ENCODE measurements at regions not wholly inside any gene's neighbourhood (a gene's known extent, or its start where the extent isn't known, plus 50 kb on each side); places are given as distances from the start of the nearest gene placed in this dataset.

DNA sequence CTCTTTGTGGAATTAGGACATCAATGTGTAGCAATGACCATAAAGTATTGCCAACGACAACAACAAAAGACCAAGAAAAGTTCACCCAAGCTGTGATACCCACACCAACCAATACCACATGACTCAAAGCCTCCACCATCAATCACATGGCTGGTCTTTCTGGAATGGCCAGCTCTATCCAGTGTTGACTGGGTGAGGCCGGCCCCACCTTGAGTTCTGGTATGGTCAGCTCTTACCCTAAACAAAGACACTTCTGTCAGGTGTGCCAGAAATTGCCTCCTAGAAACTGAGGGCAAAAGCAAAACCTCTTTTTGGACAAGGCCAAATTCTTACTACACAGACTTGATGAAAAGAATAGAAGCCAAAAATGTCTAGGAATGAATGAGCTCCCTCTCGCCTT lies 331.5 kb downstream of the ZNF608 start:
- Histone ChIP-seq H4K5ac (ENCODE audit: insufficient read length, low read depth, low read length) (no peak overlapping the region), H3K56ac (replicated peaks; ENCODE audit: insufficient read length, low read depth, low read length) (no peak overlapping the region), H3K23ac (ENCODE audit: insufficient read length) (no peak overlapping the region), H3K27ac (ENCODE audit: low read depth, low read length) (no peak overlapping the region), H3K79me1 (ENCODE audit: low read depth, low read length) (no peaks in the 10 kb centered on the region), H3K23me2 (ENCODE audit: low read depth, low read length) (no peaks in the 10 kb centered on the region; the same call in 1 of the 2 replicates), H3K79me2 (ENCODE audit: control insufficient read depth in 1 of 2, insufficient read depth in 2 of 2, low read length in 2 of 2) (no peaks in the 10 kb centered on the region), H2AK5ac (ENCODE audit: low read depth, low read length) (no peak overlapping the region), H2BK20ac (ENCODE audit: low read length) (0 out of 2 replicates have a peak overlapping the region, but pooled peaks have one; percentile 35), H3K4me3 (ENCODE audit: extremely low read depth in 1 of 4, insufficient read depth in 2 of 4, low read depth in 3 of 4, low read length in 4 of 4) (no peak overlapping the region), H2BK5ac (ENCODE audit: low read depth, low read length) (no peak overlapping the region), H3K4me2 (ENCODE audit: insufficient read depth in 1 of 2, low read depth in 2 of 2, low read length in 2 of 2) (no peak overlapping the region), H3K9me3 (ENCODE audit: insufficient read depth in 2 of 2, low read depth in 1 of 2, low read length in 1 of 2) (no peaks in the 10 kb centered on the region), H2AFZ (ENCODE audit: low read length) (no peak overlapping the region), H3K36me3 (ENCODE audit: control insufficient read depth in 2 of 4, insufficient read depth in 4 of 4, low read length in 3 of 4) (no peaks in the 10 kb centered on the region), H3K18ac (ENCODE audit: extremely low read depth, low read length) (no peak overlapping the region), H3K9ac (replicated peaks in 1 of 4; ENCODE audit: extremely low read depth in 1 of 4, low read depth in 3 of 4, low read length in 3 of 4) (no peak overlapping the region), H2BK120ac (replicated peaks; ENCODE audit: low read depth, low read length) (no peak overlapping the region), H3K27me3 (replicated peaks in 1 of 4; ENCODE audit: control insufficient read depth in 3 of 4, extremely low read depth in 1 of 4, insufficient read depth in 3 of 4, low read length in 3 of 4) (no peaks in the 10 kb centered on the region), H2BK15ac (ENCODE audit: low read length) (no peak overlapping the region), H3K4ac (replicated peaks; ENCODE audit: insufficient read length, low read depth, low read length) (no peak overlapping the region), H3K4me1 (replicated peaks in 1 of 4; ENCODE audit: control insufficient read depth in 3 of 4, insufficient read depth in 4 of 4, low read length in 3 of 4) (no peaks in the 10 kb centered on the region), H2BK12ac (ENCODE audit: low read depth, low read length) (no peak overlapping the region; the same call in 1 of the 2 replicates), H4K8ac (ENCODE audit: extremely low read depth, insufficient read depth, low read length) (no peak overlapping the region), H4K91ac (replicated peaks; ENCODE audit: insufficient read length, low read length) (no peak overlapping the region), H4K20me1 (replicated peaks in 1 of 2; ENCODE audit: control insufficient read depth in 1 of 2, insufficient read depth in 2 of 2, low read length in 2 of 2) (no peaks in the 10 kb centered on the region), H3K14ac (ENCODE audit: insufficient read length) (no peak overlapping the region)
- no peak for FAIRE-seq
- ChIA-PET CTCF (ENCODE audit: partially characterized antibody) (no interaction called here), POLR2A (ENCODE audit: partially characterized antibody) (no interaction called here)
- WGBS, 2 experiments (ENCODE audit: extremely low coverage in 1 of 2, insufficient coverage in 1 of 2, insufficient read length in 1 of 2, insufficient replicate concordance in 2 of 2, low coverage in 1 of 2, low lambda C conversion rate in 2 of 2, missing lambda C conversion rate in 1 of 2) = 92% methylated on average over 3 of the region's 3 CpGs; no CpG with 5 or more reads in 1 of the 2 experiments
- no peak for TF ChIP-seq POLR2A (IDR thresholded peaks at IDR 0.05; ENCODE audit: control extremely low read depth in 1 of 2, low read depth in 2 of 2, low read length in 2 of 2)
- no peak for TF ChIP-seq TEAD4 (IDR thresholded peaks at IDR 0.05; ENCODE audit: low read depth, low read length)
- no peak for TF ChIP-seq SIX5 (IDR thresholded peaks at IDR 0.05; ENCODE audit: low read depth, low read length)
- no peak for TF ChIP-seq SIRT6 (IDR thresholded peaks at IDR 0.05; ENCODE audit: low read length)
- TF ChIP-seq, protein P1, sequence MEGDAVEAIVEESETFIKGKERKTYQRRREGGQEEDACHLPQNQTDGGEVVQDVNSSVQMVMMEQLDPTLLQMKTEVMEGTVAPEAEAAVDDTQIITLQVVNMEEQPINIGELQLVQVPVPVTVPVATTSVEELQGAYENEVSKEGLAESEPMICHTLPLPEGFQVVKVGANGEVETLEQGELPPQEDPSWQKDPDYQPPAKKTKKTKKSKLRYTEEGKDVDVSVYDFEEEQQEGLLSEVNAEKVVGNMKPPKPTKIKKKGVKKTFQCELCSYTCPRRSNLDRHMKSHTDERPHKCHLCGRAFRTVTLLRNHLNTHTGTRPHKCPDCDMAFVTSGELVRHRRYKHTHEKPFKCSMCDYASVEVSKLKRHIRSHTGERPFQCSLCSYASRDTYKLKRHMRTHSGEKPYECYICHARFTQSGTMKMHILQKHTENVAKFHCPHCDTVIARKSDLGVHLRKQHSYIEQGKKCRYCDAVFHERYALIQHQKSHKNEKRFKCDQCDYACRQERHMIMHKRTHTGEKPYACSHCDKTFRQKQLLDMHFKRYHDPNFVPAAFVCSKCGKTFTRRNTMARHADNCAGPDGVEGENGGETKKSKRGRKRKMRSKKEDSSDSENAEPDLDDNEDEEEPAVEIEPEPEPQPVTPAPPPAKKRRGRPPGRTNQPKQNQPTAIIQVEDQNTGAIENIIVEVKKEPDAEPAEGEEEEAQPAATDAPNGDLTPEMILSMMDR (IDR thresholded peaks at IDR 0.05; ENCODE audit: control extremely low read depth in 1 of 3, insufficient read depth in 1 of 3, low read depth in 1 of 3, low read length in 3 of 3) = no peak
- TF ChIP-seq RAD21 (IDR thresholded peaks at IDR 0.05 in 1 of 2, conservative IDR thresholded peaks at IDR 0.05 in 1 of 2; ENCODE audit: low read depth in 2 of 2, low read length in 2 of 2) = no peak
- no peak for TF ChIP-seq BACH1 (IDR thresholded peaks at IDR 0.05; ENCODE audit: low read length)
- TF ChIP-seq ZNF274 (IDR thresholded peaks at IDR 0.05; ENCODE audit: borderline replicate concordance, extremely low read depth, low read length) = no peak
- TF ChIP-seq RFX5 (IDR thresholded peaks at IDR 0.05; ENCODE audit: borderline replicate concordance, low read depth, low read length) = no peak
- no peak for TF ChIP-seq SUZ12 (IDR thresholded peaks at IDR 0.05; ENCODE audit: low read length)
- no peak for TF ChIP-seq PHF8 (conservative IDR thresholded peaks at IDR 0.05; ENCODE audit: low read depth, low read length)
- DNase-seq (ENCODE audit: low read depth in 1 of 2, low spot score in 2 of 2) = no peak

Measured in H1 (cell line).